HG03045 (cell line): ENCODE measurements at regions not wholly inside any gene's neighbourhood (a gene's known extent, or its start where the extent isn't known, plus 50 kb on each side); places are given as distances from the start of the nearest gene placed in this dataset.
"Not testable (repeated sequence)": the region's sequence is repeated elsewhere in the genome, so short reads cannot be mapped to it uniquely, and the experiment has no call there.

ENCODE experiments used
- ATAC-seq: cut with Tn5 transposase; IDR thresholded peaks from one replicate; pipeline ENCODE4 v1.9.1; 2021; ENCODE audit warnings: mild to moderate bottlenecking, moderate library complexity; ENCODE audit not compliant: unreplicated experiment

GRCh38 chr4:118586357-118586790 lies 98.8 kb upstream of the METTL14 start:
- no peak for ATAC-seq

DNA sequence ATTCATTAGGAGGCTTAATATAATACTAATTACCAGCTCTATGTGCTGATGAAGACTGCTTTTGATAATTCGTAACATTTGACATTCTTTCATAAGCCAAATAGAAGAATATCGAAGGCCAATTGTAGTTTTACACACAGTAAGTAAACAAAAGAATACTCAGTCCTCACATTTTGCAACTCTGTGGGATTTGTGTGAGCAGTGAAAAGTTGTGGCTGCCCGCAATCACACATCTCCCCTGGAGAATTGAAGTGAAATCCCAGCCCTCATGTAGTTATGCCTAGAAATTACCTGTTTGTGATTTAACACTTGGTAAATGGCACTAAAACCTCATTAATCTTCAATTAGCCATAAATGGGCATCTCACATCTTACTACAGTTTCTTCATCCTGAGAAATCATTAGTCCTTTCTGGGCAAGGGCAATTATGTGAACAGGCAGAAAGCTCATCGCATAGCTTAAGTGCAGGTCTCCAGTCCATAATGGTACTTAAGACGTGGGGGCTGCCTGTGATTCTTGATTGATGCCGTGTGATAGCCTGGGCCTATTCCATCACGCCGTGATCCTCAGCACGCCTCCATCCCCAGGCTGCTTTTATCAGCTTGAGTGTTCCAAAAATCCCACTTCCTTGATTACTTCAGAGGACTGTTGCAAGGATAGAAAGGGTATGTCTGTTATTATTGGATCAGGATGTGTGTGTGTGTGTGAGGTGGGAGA lies 97.9 kb upstream of the METTL14 start:
- ATAC-seq, result no peak

- no peak for ATAC-seq
Observed at GRCh38 chr4:118587946-118588345, 97.2 kb upstream of the METTL14 start.

DNA sequence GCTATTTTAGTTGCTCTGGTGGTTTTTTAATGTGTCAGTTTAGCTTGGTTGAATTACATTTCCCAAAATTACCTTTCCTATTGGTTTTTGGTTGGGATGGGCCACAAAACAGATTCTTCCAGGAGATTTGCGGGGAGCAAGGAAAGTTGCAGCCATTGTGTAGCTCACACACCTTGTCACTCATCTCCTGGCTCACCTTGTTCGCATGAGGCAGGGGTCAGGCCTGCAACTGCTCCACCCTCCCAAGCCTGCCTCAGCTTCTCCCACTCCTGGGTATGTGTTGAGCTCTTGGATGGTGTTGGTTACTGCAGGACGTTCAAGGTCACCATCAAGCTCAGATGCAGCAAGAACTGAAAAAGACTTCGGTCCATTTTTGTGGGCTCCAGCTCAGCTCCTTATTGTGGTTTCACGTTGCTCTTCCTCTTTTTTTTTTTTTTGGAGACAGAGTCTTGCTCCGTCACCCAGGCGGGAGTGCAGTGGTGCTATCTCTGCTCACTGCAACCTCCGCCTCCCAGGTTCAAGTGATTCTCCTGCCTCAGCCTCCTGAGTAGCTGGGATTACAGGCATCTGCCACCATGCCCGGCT lies 95.6 kb upstream of the METTL14 start:
- ATAC-seq, result no peak

GRCh38 chr4:118591339-118592046 lies 93.7 kb upstream of the METTL14 start:
- peak; percentile 99 for ATAC-seq

- not testable (repeated sequence) for ATAC-seq
Observed at GRCh38 chr4:118592289-118592688, 92.9 kb upstream of the METTL14 start.

DNA sequence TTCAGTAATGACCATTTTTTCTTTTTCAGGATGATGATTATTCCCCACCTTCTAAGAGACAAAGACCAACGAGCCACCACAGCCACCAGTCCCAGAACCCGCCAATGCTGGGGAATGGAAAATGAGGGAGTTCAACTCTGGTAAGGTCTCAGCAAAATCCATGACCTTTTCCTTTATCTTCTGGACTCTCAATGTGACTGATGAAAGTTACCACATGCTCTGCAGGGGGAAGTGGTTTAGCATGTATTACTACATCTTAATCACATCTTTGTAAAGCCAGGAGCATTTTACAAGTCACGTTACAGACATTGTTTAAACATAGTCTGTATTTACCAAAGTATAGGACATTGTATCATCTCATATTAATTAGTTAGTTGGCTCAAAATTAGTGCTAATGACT lies 89.3 kb upstream of the METTL14 start:
- not testable (repeated sequence) for ATAC-seq

- ATAC-seq, result not testable (repeated sequence)
Observed at GRCh38 chr4:118625097-118625496, 60.1 kb upstream of the METTL14 start.

DNA sequence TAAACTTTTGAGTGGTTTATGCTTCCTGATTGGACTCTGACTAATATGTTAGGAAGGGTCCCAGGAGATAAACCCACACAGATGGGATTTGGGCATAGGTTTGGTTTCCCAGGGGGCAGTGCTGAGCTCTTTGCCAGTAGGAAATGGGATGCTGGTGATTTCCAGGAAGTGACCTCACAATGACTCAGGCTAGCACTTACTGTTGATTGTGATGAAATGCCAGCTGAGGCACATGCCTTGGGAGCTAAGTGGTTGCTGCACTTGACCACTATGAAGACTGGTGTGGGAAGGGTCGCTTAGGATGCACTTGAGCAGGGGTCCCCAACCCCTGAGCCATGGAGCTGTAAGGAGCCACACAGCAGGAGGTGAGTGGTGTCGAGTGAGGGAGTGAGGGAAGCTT lies 55.5 kb upstream of the METTL14 start:
- not testable (repeated sequence) for ATAC-seq

DNA sequence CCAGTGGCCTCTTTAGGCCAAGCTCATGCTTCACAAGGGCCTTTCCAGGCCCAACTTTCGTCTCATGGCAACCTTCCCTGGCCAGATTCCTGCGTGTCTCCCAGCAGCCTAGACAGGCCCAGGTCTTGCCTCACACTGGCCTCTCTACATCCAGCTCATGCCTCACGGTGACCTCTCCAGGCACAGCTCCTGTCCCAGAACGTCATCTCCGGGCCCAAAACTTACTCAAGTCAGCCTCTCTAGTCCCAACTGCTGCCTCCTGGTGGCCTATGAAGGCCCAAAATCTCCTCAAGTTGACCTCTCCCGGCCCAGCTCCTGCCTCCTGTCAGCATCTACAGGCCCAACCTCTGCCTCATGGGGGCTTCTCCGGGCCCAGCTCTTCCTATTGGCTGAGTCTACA lies 54.3 kb upstream of the METTL14 start:
- not testable (repeated sequence) for ATAC-seq

GRCh38 chr4:118631321-118632050 lies 53.7 kb upstream of the METTL14 start:
- ATAC-seq, result not testable (repeated sequence)

DNA sequence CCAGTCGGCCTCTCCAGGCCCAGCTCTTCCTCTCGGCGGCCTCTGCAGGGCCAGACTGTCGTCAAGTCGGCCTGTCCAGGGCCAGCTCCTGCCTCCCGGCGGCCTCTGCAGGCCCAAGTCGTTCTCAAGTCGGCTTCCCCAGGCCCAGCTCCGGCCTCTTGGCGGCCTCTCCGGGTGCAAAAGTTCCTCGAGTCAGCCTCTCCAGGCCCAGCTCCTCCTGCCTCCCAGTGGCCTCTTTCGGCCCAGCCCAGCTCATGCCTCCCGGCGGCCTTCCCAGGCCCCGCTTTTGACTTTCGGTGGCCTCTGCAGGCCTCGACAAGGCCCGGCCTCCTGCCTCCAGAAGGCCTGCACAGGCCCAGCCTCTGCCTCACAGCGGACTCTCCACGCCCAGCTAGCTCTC lies 51.7 kb upstream of the METTL14 start:
- not testable (repeated sequence) for ATAC-seq

DNA sequence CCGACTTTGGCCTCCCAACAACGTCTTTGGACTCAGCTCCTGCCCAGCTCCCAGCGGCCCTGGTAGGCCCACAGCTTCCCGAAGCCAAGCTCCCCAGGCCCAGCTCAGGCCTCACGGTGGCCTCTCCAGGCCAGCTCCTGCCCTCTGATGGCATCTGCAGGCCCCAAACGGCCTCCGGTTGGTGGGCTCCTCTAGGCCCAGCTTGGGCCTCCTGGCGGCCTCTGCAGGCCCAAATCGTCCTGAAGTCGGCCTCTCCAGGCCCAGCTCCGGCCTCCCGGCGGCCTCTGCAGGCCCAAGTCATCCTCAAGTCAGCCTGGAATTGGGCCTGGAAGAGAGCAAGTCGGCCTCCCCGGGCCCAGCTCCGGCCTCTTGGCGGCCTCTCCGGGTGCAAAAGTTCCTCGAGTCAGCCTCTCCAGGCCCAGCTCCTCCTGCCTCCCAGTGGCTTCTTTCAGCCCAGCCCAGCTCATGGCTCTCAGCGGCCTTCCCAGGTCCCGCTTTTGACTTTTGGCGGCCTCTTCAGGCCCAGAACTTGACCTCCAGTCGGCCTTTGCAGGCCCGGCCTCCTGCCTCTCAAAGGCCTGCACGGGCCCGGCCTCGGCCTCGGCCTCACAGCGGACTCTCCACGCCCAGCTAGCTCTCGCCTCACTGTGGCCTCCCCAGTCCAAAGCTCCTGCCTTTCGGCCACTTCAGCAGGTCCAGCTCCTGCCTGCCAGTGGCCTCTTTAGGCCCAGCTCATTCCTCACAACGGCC lies 50.9 kb upstream of the METTL14 start:
- ATAC-seq, result not testable (repeated sequence)
